ENCODE measurements at regions not wholly inside any gene's neighbourhood (a gene's known extent, or its start where the extent isn't known, plus 50 kb on each side); places are given as distances from the start of the nearest gene placed in this dataset.

DNA sequence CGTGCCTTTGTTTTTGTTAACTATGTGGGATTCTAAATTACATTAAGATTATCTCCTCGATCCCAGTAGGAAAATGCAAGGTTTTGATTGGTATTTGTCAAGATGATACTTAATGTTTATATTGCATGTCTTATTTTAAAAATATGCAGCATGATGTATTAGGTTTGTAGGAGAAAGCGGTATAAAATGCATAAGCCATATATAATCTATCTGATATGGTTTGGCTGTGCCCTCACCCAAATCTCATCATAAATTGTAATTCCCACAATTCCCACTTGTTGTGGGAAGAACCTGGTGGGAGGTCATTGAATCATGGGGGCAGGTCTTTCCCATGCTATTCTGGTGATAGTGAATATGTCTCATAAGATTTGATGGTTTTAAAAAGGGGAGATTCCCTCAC is 198.1 kb upstream of the NCAM2 start (continued):
- TF ChIP-seq HNRNPUL1 (IDR thresholded peaks at IDR 0.05; ENCODE audit: low read length), result no peak

DNA sequence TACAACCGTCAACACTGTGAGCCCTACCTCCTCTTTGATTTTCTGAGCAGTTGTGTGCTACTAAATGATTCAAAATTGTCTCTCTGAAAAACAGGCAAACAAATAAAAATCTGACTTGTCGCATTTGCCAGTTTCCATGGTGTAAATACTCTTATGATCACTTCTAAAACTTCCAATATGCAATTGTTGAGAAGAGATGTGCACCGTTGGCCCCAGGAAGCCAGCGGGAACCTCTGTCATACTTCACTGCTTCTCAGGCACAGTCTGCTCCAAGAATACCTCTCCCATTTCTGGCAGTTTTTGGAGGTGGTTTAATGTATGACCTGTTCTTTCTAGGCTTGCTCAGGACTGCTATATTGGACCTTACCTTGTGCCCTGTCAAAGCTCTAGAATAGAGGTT is 196.0 kb upstream of the NCAM2 start:
- Histone ChIP-seq H3K4me3 (no peak overlapping the region), H3K79me2 (ENCODE audit: control insufficient read depth, insufficient read depth, low read length) (no peaks in the 10 kb centered on the region), H3K4me1 (replicated peaks in 1 of 2; ENCODE audit: control insufficient read depth in 2 of 2, insufficient read depth in 2 of 2, low read length in 2 of 2) (no peaks in the 10 kb centered on the region; a peak in 1 of 5 replicates), H3K9ac (ENCODE audit: insufficient read depth in 1 of 2, low read depth in 2 of 2, low read length in 2 of 2) (no peak overlapping the region), H3K36me3 (ENCODE audit: control insufficient read depth, insufficient read depth, low read length) (no peaks in the 10 kb centered on the region), H3K27me3 (ENCODE audit: control insufficient read depth in 2 of 2, insufficient read depth in 2 of 2, low read length in 2 of 2) (no peaks in the 10 kb centered on the region), H3K9me3 (replicated peaks; ENCODE audit: control insufficient read depth, insufficient read depth, low read depth, low read length) (no peaks in the 10 kb centered on the region), H3K27ac (ENCODE audit: extremely low read depth, low read depth, low read length) (no peak overlapping the region), H2AFZ (ENCODE audit: low read depth, low read length) (no peak overlapping the region), H3K9me1 (ENCODE audit: control insufficient read depth, insufficient read depth, low read length) (no peaks in the 10 kb centered on the region), H3K4me2 (ENCODE audit: insufficient read depth, low read length) (no peak overlapping the region), H4K20me1 (replicated peaks; ENCODE audit: control insufficient read depth, insufficient read depth, low read length) (no peaks in the 10 kb centered on the region)
- DNase-seq (ENCODE audit: extremely low read depth in 1 of 4, low spot score in 3 of 4), result no peak
- no peak for ATAC-seq
- ChIA-PET POLR2A (interaction anchor here (0.6 to 0.7 kb wide), 2 partner anchors 12 to 952 kb away, joined by 3 to 4 read pairs; no protein-coding TSS in a partner anchor), CTCF (ENCODE audit: low intra/inter-chr PET ratio) (no interaction called here)
- intact Hi-C loops (cut with micrococcal nuclease), result no loop called here
- 3% methylated on average over 4 of the region's 4 CpGs for WGBS (ENCODE audit: insufficient coverage, low coverage, missing lambda C conversion rate)
- no TSS peak for BruUV-seq (replicated peaks)
- in situ Hi-C loops (cut with MboI), result no loop called here
- no peak for FAIRE-seq
- TF ChIP-seq ZNF511 (CRISPR knock-in tag; IDR thresholded peaks at IDR 0.05) (no peak), ARID4B (CRISPR knock-in tag; IDR thresholded peaks at IDR 0.05) (no peak), ILF3 (IDR thresholded peaks at IDR 0.05; ENCODE audit: borderline replicate concordance) (no peak), NR2C1 (IDR thresholded peaks at IDR 0.05) (no peak), NR2C1 (tag; IDR thresholded peaks at IDR 0.05) (no peak), GTF2F1 (IDR thresholded peaks at IDR 0.05; ENCODE audit: low read depth, low read length) (no peak), NEUROD1 (IDR thresholded peaks at IDR 0.05; ENCODE audit: borderline replicate concordance, low read depth, low read length, partially characterized antibody) (no peak), U2AF1 (optimal IDR thresholded peaks at IDR 0.05; ENCODE audit: low read depth, low read length) (no peak)
- TF ChIP-seq, protein P1, sequence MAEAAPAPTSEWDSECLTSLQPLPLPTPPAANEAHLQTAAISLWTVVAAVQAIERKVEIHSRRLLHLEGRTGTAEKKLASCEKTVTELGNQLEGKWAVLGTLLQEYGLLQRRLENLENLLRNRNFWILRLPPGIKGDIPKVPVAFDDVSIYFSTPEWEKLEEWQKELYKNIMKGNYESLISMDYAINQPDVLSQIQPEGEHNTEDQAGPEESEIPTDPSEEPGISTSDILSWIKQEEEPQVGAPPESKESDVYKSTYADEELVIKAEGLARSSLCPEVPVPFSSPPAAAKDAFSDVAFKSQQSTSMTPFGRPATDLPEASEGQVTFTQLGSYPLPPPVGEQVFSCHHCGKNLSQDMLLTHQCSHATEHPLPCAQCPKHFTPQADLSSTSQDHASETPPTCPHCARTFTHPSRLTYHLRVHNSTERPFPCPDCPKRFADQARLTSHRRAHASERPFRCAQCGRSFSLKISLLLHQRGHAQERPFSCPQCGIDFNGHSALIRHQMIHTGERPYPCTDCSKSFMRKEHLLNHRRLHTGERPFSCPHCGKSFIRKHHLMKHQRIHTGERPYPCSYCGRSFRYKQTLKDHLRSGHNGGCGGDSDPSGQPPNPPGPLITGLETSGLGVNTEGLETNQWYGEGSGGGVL (CRISPR knock-in tag; IDR thresholded peaks at IDR 0.05), result no peak
- TF ChIP-seq, protein P2, sequence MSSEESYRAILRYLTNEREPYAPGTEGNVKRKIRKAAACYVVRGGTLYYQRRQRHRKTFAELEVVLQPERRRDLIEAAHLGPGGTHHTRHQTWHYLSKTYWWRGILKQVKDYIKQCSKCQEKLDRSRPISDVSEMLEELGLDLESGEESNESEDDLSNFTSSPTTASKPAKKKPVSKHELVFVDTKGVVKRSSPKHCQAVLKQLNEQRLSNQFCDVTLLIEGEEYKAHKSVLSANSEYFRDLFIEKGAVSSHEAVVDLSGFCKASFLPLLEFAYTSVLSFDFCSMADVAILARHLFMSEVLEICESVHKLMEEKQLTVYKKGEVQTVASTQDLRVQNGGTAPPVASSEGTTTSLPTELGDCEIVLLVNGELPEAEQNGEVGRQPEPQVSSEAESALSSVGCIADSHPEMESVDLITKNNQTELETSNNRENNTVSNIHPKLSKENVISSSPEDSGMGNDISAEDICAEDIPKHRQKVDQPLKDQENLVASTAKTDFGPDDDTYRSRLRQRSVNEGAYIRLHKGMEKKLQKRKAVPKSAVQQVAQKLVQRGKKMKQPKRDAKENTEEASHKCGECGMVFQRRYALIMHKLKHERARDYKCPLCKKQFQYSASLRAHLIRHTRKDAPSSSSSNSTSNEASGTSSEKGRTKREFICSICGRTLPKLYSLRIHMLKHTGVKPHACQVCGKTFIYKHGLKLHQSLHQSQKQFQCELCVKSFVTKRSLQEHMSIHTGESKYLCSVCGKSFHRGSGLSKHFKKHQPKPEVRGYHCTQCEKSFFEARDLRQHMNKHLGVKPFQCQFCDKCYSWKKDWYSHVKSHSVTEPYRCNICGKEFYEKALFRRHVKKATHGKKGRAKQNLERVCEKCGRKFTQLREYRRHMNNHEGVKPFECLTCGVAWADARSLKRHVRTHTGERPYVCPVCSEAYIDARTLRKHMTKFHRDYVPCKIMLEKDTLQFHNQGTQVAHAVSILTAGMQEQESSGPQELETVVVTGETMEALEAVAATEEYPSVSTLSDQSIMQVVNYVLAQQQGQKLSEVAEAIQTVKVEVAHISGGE (CRISPR knock-in tag; IDR thresholded peaks at IDR 0.05), result no peak

Measured in K562 (cell line).